ENCODE measurements at regions not wholly inside any gene's neighbourhood (a gene's known extent, or its start where the extent isn't known, plus 50 kb on each side); places are given as distances from the start of the nearest gene placed in this dataset.

DNA sequence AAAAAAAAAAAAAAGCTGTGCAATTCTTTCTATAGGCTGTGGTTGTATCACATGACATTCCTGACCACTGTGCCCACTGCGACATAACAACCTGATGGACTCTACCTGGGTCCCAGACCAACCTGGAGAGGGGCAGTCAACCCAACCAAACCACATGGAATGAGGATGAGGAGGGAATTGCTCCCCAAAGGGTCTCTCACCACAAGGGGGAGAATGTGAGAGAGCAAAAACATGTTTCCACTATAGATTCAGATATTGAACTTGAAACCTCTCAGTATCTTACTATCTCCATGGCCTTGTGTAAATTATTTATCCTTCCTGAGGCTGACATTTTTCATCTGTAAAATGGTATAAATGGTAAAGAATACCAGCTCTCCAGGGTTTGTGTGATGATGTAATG is 66.9 kb upstream of the SV2C start:
- Histone ChIP-seq H3K4me3 (no peak overlapping the region), H3K9me3 (replicated peaks; ENCODE audit: control insufficient read depth, insufficient read depth, low read length) (no peaks in the 10 kb centered on the region), H4K20me1 (ENCODE audit: control insufficient read depth, insufficient read depth) (no peaks in the 10 kb centered on the region), H3K79me2 (ENCODE audit: control insufficient read depth, insufficient read depth, low read length) (no peaks in the 10 kb centered on the region), H3K27ac (ENCODE audit: control insufficient read depth, insufficient read depth) (no peak overlapping the region), H3K4me1 (ENCODE audit: control insufficient read depth, insufficient read depth, low read length) (no peaks in the 10 kb centered on the region), H3K4me2 (ENCODE audit: control insufficient read depth, insufficient read depth) (no peak overlapping the region), H2AFZ (ENCODE audit: control insufficient read depth, low read depth, low read length) (no peak overlapping the region), H3K27me3 (replicated peaks in 1 of 2; ENCODE audit: control insufficient read depth in 2 of 2, insufficient read depth in 2 of 2, low read length in 1 of 2) (no peaks in the 10 kb centered on the region; a peak in 1 of 4 replicates), H3K36me3 (ENCODE audit: control insufficient read depth in 2 of 2, insufficient read depth in 2 of 2, low read length in 1 of 2) (no peaks in the 10 kb centered on the region), H3K9ac (ENCODE audit: control insufficient read depth, insufficient read depth, low read length) (no peak overlapping the region)
- CTCF ChIA-PET: no interaction called here
- TF ChIP-seq ZNF217 (IDR thresholded peaks at IDR 0.05): no peak
- TF ChIP-seq, protein P1, sequence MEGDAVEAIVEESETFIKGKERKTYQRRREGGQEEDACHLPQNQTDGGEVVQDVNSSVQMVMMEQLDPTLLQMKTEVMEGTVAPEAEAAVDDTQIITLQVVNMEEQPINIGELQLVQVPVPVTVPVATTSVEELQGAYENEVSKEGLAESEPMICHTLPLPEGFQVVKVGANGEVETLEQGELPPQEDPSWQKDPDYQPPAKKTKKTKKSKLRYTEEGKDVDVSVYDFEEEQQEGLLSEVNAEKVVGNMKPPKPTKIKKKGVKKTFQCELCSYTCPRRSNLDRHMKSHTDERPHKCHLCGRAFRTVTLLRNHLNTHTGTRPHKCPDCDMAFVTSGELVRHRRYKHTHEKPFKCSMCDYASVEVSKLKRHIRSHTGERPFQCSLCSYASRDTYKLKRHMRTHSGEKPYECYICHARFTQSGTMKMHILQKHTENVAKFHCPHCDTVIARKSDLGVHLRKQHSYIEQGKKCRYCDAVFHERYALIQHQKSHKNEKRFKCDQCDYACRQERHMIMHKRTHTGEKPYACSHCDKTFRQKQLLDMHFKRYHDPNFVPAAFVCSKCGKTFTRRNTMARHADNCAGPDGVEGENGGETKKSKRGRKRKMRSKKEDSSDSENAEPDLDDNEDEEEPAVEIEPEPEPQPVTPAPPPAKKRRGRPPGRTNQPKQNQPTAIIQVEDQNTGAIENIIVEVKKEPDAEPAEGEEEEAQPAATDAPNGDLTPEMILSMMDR (IDR thresholded peaks at IDR 0.05 in 2 of 3, conservative IDR thresholded peaks at IDR 0.05 in 1 of 3; ENCODE audit: control insufficient read depth in 2 of 3, extremely low read depth in 1 of 3, insufficient read depth in 1 of 3, low read depth in 3 of 3, low read length in 3 of 3): 0 out of 6 replicates have a peak, but pooled peaks of 1 of the 3 experiments have one; percentile 4
- TF ChIP-seq HSF1 (IDR thresholded peaks at IDR 0.05; ENCODE audit: low read depth, low read length): no peak
- no peak for DNase-seq (ENCODE audit: low read depth, low spot score)
- BruUV-seq (replicated peaks): no TSS peak
- SMC1A ChIA-PET (ENCODE audit: uncharacterized antibody, unreplicated experiment): no interaction called here
- RAD21 ChIA-PET (ENCODE audit: unreplicated experiment): no interaction called here
- intact Hi-C loops (cut with micrococcal nuclease; ENCODE audit: unreplicated experiment): no loop called here
- POLR2A ChIA-PET: no interaction called here
- ATAC-seq: no peak
- no peak for FAIRE-seq
- WGBS (ENCODE audit: insufficient coverage, insufficient replicate concordance, low lambda C conversion rate, missing lambda C conversion rate): 25% methylated on average over 1 of the region's 1 CpG
- in situ Hi-C loops (cut with MboI): no loop called here

DNA sequence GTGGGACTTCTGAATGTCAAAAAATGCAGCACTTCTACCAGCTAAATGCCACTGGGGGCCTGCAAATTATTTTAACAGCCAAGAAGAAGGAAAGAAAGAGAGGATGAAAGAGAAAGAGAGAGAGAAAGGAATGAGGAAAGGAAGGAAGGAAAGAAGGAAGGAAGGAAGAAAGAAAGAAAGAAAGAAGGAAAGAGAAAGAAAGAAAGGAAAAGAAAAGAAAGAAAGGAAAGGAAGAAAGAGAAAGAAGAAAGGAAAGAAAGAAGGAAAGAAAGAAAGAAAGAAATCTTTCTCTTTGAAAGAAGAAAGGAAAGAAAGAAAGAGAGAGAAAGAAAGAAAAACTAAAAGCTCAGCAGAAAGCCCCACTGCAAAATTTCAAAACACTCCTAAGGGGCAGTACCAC is 69.2 kb upstream of the SV2C start:
- Histone ChIP-seq H3K79me2 (ENCODE audit: control insufficient read depth, insufficient read depth, low read length) (no peaks in the 10 kb centered on the region), H3K9ac (ENCODE audit: control insufficient read depth, insufficient read depth, low read length) (no peak overlapping the region), H2AFZ (ENCODE audit: control insufficient read depth, low read depth, low read length) (no peak overlapping the region), H4K20me1 (ENCODE audit: control insufficient read depth, insufficient read depth) (no peaks in the 10 kb centered on the region), H3K27ac (ENCODE audit: control insufficient read depth, insufficient read depth) (no peak overlapping the region), H3K27me3 (replicated peaks in 1 of 2; ENCODE audit: control insufficient read depth in 2 of 2, insufficient read depth in 2 of 2, low read length in 1 of 2) (no peaks in the 10 kb centered on the region; a peak in 1 of 4 replicates), H3K4me1 (ENCODE audit: control insufficient read depth, insufficient read depth, low read length) (no peaks in the 10 kb centered on the region), H3K9me3 (replicated peaks; ENCODE audit: control insufficient read depth, insufficient read depth, low read length) (peaks cover 2% of the 10 kb centered on the region; the same call in 1 of the 3 replicates), H3K4me3 (no peak overlapping the region), H3K36me3 (ENCODE audit: control insufficient read depth in 2 of 2, insufficient read depth in 2 of 2, low read length in 1 of 2) (no peaks in the 10 kb centered on the region), H3K4me2 (ENCODE audit: control insufficient read depth, insufficient read depth) (no peak overlapping the region)
- FAIRE-seq (no peak), DNase-seq (ENCODE audit: low read depth, low spot score) (no peak), ATAC-seq (no peak)
- no TSS peak for BruUV-seq (replicated peaks)
- ChIA-PET POLR2A (no interaction called here), SMC1A (ENCODE audit: uncharacterized antibody, unreplicated experiment) (no interaction called here), RAD21 (ENCODE audit: unreplicated experiment) (no interaction called here), CTCF (interaction anchor here (0.5 to 0.6 kb wide), 2 partner anchors 95 to 488 kb away, joined by 3 to 4 read pairs; no protein-coding TSS in a partner anchor)
- TF ChIP-seq, protein P2, sequence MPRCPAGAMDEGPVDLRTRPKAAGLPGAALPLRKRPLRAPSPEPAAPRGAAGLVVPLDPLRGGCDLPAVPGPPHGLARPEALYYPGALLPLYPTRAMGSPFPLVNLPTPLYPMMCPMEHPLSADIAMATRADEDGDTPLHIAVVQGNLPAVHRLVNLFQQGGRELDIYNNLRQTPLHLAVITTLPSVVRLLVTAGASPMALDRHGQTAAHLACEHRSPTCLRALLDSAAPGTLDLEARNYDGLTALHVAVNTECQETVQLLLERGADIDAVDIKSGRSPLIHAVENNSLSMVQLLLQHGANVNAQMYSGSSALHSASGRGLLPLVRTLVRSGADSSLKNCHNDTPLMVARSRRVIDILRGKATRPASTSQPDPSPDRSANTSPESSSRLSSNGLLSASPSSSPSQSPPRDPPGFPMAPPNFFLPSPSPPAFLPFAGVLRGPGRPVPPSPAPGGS (IDR thresholded peaks at IDR 0.05; ENCODE audit: borderline replicate concordance, insufficient read depth, low read depth, low read length, poor library complexity, severe bottlenecking): no peak
- no peak for TF ChIP-seq DPF2 (IDR thresholded peaks at IDR 0.05)
- in situ Hi-C loops (cut with MboI): no loop called here
- intact Hi-C loops (cut with micrococcal nuclease; ENCODE audit: unreplicated experiment): no loop called here
